NCI-H524 treated with DMSO at 0.1 percent for 48 hours (cell line): ENCODE measurements at regions not wholly inside any gene's neighbourhood (a gene's known extent, or its start where the extent isn't known, plus 50 kb on each side); places are given as distances from the start of the nearest gene placed in this dataset.

Experiments
- DNase-seq: peaks from one replicate; lab custom pipeline; 2025; lab: John Stamatoyannopoulos, UW

DNA sequence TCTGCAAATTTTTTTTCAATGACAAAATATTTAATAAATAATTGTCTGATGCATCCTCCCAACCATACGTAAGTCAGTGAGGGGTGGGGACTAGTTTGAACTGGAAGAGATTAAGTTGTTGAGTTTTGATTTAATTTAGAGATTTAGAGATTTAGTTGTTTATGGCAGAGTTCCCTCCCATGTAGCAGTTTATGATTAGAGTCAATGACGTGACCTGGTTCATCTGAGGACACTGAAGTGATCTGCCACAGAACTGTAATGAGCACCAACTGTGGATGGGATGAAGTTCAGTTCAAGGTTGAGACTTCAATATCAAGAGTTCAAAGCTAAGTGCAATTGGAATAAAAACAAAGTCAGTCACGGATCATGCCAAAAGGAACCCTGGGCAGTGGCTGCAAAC, 609.3 kb downstream of the NOVA1 start:
- no peak for DNase-seq

DNA sequence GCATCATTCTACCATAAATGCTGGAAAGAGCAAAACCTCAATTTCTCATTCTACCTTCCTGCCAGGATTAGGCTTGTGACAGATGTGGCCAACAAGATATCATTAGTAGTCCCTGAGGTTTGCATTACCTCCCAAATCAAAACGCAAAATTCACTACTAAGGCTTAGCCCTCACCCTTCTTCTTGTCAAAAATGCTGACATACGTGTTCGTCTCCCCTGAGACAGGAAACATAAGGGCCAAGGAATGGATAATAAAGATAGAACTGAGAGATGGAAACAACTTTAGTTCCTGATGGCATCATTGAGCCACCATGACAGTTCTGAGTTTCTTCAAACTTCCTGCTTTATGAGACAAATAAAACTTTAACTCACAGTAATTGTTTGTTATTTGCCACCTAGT, 642.1 kb downstream of the NOVA1 start:
- no peak for DNase-seq

DNA sequence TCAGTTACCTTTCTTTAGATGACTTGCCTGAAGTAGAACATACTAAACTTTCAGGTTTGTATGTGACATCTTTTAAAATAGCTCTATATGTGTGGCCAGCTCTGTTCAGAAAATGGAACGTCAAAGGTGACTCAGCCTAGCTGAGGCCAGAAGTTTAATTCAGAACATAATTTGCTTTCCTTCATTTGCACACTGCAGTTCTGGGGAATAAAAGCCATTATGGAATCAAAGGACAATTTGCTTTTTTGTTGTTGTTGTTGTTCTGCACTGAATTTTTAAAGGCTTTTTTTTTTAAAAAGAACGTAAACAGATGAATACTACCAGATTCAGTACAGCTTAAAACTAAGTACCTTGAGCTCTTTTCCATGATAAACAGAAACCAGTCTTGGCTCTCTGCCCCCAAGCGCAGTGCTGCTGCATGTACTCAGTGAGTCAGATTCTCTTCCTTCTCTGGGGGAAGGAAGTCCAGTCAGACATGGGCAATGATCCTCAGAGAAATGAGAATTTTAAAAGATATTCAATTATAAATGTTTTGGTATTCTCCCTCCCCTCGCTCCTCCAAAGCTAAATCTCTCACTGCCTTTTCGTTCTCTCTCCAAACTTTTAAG, 644.2 kb downstream of the NOVA1 start:
- DNase-seq: no peak

DNA sequence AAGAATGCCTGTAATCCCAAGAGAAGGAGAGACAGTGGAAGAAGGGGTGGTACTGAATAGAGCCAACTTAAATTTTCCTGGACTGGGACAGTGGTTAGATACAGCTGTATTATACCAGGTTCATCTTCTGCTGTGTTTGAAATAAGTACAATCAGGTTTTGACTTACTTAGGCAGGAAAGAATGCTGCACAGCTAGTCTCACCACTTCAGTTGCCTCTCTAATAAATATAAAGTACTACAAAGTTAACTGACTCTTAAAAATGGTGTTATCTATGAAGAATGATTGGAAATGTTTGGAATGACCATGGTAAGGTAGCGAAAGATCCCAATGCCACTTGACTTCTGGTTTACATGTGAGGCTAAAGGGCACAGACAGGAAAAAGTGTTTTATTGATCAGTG, 652.1 kb downstream of the NOVA1 start:
- no peak for DNase-seq

DNA sequence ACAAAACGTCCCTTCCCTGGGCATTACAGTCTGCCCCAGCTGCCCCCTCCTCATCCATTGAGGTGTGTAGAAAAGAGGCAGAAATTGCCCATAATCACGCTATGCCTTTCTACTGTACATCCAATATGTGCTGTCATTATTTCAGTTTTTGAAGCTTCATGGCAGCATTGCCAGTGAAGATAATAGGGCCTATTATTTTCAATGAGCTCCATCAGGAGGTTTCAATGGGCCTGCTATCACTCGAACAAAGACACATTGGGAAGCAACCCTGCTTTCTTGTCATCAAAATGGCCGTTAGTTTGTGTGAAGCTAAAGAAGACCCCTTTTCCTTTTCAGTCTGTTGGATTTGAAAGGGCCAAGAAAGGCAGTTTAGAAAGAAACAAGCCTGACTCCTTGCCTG, 653.8 kb downstream of the NOVA1 start:
- DNase-seq: no peak

DNA sequence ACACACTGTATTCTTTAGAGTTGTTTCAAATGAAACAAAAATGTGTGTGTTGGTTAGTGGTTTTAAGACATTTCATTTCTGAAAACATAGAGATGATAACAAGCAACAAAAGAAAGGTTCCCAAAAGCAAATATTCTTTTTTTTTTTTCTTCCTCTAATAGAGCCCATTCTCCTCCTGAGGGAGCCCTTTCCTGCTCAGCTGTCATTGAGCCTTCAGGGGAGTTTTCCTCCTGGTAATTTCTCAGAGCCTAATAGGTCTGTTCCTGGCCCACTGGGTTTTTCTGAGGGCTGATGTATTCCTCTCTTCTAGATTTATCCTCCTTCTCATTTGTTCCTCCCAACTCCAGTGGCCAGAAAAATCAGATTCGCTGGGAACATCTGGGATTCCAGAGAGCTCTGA, 654.5 kb downstream of the NOVA1 start:
- DNase-seq: no peak

DNA sequence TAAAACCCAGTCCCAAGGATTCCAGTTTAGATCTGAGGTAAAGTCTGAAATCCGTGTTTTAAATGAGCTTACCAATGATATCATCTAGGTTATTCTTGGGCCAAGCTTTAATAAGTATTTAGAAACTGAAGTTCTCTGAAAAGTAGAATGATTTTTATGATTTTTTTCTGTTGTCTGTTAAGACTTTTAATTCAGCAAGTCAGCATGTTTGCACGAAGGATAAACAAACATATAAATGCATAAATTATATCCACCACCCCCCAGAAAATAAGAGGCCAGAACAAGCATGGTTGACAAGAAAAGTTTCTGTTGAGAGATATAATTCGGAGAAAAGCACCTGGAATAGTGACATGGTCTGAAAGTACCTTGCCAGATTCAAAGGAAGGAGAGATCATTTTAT, 655.7 kb downstream of the NOVA1 start:
- DNase-seq: no peak

DNA sequence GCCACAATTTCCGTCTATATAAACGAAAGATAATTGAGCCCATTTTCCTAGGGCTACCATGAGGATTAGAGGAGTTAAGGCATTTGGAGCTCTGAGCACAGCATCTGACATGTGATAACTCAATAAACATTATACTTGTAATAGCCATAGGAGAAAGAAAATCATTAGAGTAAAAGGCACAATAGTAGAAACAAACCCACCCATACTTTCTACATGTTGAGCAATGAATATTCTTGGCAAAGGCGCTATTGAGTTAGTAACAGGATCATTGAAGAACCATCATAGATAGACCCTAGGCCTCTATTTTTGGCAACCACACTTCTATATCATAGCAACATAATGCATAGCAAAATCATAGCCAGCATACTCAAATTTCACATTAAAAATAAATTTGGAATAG, 664.1 kb downstream of the NOVA1 start:
- no peak for DNase-seq

DNA sequence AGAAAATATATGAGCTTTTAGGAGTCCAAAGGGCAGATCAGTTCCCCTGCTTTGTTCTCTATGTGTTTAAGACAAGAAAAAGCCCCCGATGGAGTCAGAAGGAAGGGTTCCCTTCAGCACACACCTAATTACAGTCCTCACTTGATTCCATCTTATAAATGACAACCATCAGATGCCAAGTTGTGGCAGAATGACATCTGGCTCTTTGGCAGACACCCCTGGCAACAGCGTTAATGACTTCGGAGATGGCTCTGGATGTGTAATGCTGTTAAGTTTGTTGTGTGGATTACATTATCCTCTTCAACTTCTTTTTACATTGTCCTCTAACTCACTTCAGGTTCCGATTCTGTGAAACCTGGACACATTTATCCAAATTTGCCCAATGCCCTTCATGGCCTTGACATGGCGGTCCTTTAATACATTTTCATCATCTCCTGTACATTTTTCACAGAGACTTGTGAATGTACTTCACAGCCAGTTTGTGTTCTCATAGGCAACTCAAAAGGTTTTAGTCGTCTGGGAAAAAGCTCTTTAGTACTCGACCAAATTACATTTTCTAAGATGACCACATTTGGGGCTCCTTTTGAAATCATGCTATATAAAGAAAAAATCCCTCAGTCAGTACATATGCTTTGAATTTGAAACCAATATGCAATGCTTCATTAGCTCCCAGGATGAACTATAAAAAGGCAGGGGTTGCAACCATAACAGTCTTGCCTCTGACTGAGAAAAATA, 667.8 kb downstream of the NOVA1 start:
- DNase-seq: peak; percentile 89

DNA sequence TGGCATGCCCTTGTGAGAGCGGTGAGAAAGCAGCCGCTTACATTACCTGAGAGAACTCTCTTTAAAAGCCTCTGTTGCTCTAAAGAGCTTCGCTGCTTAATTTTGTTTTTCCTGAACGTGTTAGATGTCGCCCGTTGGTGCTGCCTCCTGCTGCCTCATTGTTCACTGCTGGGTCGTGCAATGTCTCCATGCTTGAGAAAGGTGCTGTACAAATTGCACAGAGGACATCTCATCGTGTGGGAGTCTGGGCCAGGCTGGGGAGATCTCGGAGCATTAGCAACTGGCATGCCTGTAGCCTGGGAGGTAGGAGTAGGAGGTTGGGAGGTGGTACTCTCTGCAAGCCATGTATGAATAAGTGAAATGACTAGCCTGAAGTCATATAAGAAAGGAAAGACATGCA, 686.0 kb downstream of the NOVA1 start:
- DNase-seq: no peak

DNA sequence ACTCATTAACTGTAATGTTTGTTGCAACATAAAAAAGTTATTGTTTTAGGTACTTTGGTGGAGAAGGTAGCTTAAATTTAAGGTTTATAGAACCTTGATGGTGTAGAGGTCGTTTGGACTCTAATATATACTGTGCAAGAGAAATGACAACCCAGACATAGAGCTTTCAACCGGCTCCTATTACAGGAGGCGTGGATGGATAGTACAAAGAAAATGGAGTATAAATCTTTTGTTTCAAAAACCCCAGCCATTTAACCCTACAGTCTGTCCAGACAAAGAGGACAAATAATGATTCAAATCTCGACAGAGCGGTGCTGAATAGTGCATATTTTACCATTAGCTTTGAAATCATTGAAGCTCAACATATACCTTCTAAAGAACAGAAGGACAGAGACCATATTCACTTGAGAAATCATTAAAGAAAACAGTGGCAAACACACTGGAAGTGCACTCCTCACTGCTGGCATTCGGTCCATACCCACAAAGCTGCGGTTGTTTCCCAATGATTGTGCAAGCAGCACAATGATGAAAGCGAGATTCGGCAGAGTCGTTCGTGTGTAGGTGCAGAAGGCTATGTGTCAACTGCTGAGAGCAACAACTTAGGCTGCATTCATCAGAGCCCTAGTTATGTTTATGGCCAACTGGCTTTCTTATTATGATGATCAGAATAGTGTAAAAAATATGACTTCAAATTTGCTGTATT, 688.6 kb downstream of the NOVA1 start:
- DNase-seq: no peak

DNA sequence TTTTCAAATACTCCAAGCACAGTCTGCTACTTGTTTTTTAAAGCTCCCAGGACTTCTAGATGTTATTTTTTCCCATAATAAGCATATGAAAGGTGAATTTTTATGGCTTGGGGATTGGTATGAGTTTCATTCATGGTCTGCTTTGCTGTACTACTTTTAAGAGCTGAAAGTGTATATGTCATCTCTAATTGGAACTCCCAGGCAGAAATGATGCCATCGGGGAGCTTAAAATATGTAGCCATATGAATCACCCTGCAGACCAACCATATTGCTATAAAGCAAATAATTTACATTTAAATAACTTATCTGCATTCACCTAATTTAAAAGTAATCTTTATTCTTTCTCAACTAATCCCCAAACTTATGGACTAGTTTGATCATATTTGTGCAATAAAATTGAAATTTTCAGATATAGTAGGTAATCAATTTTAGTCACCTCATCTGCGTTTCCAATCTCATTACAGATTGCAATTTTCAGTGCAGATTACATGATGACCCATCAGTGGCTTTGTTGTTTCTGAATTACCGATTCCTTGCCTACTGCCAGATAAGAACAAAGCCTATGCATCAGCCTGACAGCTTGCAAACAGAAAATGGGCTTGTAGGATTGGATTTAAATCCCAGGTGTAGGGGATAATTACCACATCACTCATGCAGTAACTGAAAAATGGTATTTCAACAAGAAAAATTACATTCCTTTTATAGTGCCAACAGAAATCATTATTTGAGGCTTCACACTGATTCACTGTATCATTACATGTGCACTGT, 689.4 kb downstream of the NOVA1 start:
- no peak for DNase-seq

DNA sequence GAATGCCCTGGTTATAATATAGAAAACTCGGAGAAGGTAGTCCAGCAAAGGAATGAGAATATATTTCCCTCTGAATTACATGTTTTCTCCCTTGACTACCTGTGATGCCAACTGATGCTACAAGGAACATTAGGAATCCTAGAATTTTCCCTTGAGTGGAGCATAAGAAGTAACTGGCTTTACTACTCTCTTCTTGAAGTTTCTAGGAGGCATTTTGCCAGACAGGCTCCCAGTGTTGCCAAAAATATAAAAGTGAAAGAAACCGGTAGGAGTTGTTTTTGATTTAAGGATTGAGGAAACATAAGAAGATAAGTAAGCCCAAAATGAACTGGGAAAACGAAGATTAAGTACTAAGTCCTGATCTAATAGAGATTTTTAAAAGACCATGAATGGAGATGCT, 693.4 kb downstream of the NOVA1 start:
- no peak for DNase-seq

DNA sequence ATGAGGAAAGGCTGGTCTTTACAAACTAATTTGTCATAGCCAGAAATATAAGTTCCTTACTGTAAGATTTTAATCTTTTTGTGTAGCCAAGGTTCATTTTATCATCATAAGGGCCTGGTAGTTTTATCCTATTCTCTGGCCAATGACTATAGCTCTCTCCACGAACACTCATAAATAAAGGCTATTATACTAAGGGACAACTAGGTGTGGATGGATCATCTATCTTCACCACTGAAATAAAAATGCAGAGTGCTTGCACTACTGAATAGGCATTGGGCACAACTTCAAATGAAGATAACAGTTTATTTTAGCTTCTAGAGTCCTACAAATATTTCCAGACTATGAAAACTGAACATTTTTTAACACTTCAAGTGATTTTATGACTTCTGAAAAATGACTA, 698.6 kb downstream of the NOVA1 start:
- no peak for DNase-seq

DNA sequence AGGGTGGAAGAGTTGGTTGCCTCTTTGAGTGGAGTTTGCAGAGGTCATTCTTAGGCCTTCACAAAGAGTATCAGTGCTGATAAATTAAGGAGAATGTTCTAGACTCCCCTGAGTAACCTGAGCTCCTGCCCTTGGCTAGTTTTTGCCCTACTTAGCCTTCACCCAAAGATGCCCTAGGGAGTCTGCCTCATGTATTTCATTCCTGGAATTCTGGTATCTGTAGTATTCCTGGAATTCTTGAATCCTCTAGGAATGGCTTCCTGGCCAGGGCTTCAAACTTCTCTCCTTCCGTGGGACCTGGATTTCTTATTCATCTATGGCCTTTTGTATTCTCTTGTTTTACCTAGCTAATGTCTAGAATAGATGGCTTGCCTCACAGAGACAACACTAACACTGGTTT, 701.1 kb downstream of the NOVA1 start:
- DNase-seq: no peak

DNA sequence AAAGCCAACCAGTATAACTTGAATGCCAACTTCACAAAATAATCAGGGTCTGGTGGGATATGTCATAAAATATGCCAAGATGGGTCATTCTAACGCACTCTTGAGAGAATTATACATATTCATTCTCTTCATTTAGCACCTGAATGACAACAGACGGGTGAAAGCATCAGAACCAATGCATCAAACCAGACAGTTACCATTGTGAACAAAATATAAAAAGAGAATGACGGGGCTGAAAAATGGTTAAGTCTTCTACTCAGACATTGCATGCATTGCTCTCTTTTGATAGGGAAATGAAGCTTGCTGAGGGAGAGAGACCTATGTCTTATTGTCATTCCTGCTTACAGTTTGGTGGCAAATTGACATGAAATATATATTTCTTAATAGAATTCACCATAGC, 702.1 kb downstream of the NOVA1 start:
- DNase-seq: no peak

DNA sequence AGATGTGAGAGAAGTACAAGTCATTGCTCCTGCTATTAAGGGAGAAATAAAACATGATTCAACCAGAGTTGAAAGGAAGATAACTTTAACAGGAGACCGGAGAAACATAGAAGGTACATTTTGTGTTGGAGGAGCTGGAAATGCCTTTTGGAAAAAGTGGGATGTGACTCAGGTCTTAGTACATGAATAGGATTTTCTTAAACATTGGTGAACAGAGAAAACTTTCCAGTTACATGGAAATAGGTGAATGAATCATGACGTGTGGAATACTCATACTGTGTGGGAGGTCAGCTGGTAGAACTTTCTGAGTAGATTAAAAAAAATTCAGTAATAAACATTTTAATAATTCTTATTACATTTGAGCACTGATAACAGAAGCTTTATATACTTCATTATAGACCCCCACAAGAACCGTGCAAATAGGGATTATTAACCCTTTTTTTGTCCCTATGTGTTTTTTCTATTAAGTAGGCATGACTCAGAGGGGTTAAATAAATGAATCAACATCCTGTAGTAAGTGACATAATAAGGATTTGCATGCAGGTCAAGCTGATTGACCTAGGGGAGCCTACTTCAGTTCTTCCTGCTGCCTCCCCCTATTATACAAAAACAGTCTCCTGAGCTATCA, 710.5 kb downstream of the NOVA1 start:
- no peak for DNase-seq

DNA sequence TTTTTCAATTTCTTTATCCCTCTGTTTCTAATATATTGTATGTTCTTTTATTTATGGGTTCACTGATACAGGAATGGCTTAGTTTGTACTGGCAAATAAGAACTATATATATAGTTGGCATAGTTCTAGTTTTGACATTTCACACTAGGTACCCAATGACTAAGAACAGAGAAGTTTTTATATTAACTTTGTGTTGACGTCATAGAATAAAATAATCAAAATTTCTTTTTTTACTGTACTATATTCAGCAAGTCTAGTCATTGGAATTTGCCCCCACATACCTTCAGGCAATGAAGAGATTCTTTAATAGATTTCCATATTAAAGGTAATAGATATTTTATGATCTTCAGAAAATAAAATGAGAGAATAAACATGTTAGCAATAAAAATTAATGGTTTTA, 713.2 kb downstream of the NOVA1 start:
- DNase-seq: no peak

DNA sequence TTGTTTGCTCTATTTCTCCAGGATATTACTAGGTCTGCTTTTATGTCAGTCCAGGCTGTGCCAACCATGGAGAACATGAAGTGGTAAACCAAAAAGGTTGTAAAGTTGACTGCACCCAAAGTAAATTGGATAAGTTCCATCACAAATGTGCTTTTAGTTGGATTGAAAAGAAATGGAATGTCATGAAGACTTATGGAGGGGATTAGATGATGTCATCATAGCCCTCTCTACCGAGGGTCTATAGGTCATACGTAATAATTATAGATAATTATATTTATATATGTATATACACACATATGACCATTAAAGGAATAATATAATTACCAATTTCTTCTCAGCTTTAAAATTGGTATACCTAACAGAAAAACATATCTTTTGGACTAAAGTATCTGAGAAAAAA, 714.9 kb downstream of the NOVA1 start:
- DNase-seq: no peak

DNA sequence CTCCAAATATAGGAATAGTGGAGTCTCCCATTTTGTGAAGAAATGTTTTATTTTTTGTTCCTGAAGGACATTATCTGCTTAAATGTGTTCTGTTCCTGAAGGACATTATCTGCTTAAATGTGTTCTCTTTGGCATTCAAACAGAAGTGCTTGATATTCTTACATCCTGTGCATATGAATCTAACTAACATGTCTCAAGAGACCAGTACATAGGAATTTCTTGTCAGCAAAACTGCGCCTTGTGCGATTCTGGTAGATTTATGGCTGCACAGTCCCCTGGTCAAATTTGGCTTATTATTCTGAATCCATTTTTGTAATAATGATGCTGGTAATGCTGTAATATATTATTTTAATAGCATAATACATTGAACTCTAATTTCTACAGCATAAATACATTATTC, 722.4 kb downstream of the NOVA1 start:
- DNase-seq: no peak

DNA sequence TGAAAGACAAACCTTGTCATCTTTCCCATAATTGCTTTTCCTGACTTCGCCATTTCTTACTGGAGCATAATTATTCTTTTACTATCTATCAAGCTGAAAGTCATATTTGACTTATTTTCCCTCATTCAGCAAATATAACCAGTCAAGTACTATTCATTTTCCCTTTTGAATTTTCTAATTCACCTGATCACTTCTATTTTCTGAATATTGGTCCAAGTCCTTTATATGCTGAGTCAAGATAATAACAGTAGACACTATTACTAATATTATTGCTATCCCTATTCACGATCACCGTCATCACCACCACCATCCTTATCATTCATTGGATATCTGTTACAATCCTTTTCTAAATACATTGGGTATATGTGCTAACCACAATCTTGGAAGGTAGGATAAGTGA, 728.0 kb downstream of the NOVA1 start:
- no peak for DNase-seq
